Erythroblast (primary cell): ENCODE measurements at regions not wholly inside any gene's neighbourhood (a gene's known extent, or its start where the extent isn't known, plus 50 kb on each side); places are given as distances from the start of the nearest gene placed in this dataset.
"Not testable (repeated sequence)": the region's sequence is repeated elsewhere in the genome, so short reads cannot be mapped to it uniquely, and the experiment has no call there.

ENCODE experiments used
- DNase-seq, 2 experiments: peaks; one replicate each; lab custom pipeline; 2025; lab: John Stamatoyannopoulos, UW
- GATA1 ChIP-seq: IDR thresholded peaks from 2 replicates; pipeline ENCODE4 v1.6.1; 2011; ENCODE audit warnings: low read depth, mild to moderate bottlenecking, control low read depth, low read length, moderate library complexity
- POLR2A ChIP-seq: IDR thresholded peaks from 2 replicates; pipeline ENCODE4 v1.6.1; 2011; ENCODE audit warnings: mild to moderate bottlenecking, low read length

GRCh38 chr10:124173298-124173900, 80.0 kb upstream of the CHST15 start:
- TF ChIP-seq POLR2A (no peak), GATA1 (no peak)
- no peak for DNase-seq

- TF ChIP-seq GATA1, result no peak
- no peak for TF ChIP-seq POLR2A
- DNase-seq, result no peak
Measured at GRCh38 chr10:124172181-124172916, 79.0 kb upstream of the CHST15 start.

DNA sequence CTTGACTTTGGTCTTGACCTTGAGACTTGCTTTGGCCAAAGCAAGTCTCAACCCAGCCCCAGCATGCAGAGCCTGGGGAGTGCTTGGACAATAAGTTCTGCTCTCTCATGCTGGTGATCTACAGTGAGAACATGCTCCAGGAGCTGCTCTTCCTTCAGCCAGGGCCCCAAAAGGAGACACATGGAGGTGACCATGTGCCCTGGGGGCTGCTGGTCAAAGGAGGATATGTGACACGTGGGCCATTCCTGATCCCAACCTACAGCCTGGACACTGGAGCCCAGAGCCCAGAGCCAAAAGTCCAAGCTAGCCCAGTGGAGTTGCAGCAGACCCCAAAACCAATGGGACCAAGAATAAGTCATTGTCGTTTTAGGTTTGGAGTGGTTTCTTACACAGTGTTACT, 78.2 kb upstream of the CHST15 start:
- TF ChIP-seq GATA1 (no peak), POLR2A (no peak)
- DNase-seq, result no peak

- no peak for TF ChIP-seq POLR2A
- no peak for TF ChIP-seq GATA1
- DNase-seq, result no peak
Measured at GRCh38 chr10:124170631-124171030, 77.2 kb upstream of the CHST15 start.

- DNase-seq, result no peak
- TF ChIP-seq POLR2A (no peak), GATA1 (no peak)
Measured at GRCh38 chr10:124168991-124169802, 75.8 kb upstream of the CHST15 start.

DNA sequence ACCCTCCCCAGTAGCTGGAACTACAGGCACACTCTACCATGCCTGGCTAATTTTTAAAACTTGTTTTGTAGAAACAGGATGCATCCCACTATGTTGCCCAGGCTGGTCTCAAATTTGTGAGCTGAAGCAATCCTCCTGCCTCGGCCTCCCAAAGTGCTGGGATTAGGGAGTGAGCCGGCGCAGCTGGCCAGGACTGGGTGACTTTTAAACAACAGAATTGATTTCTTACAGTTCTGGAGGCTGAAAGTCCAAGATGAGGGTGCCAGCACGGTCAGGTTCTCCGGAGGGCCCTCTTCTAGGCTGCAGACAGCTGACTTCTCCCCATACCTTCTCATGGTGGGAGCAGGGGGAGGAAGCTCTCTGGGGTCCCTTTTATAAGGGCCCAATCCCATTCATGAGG, 75.2 kb upstream of the CHST15 start:
- DNase-seq, result no peak
- TF ChIP-seq POLR2A, result no peak

DNA sequence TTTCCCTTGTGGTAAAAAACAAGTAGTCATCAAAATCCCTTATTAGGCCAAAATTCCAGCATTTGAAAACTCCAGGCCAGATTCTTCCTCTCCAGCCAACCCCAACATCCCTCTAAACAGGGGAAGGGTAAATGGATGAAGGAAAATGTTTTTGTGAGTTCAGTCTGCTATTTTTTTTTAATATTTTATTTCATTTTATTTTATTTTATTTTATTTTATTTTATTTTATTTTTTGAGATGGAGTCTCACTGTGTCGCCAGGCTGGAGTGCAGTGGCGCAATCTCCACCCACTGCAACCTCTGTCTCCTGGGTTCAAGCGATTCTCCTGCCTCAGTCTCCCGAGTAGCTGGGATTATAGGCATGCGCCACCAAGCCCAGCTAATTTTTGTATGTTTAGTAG, 74.5 kb upstream of the CHST15 start:
- not testable (repeated sequence) for DNase-seq

DNA sequence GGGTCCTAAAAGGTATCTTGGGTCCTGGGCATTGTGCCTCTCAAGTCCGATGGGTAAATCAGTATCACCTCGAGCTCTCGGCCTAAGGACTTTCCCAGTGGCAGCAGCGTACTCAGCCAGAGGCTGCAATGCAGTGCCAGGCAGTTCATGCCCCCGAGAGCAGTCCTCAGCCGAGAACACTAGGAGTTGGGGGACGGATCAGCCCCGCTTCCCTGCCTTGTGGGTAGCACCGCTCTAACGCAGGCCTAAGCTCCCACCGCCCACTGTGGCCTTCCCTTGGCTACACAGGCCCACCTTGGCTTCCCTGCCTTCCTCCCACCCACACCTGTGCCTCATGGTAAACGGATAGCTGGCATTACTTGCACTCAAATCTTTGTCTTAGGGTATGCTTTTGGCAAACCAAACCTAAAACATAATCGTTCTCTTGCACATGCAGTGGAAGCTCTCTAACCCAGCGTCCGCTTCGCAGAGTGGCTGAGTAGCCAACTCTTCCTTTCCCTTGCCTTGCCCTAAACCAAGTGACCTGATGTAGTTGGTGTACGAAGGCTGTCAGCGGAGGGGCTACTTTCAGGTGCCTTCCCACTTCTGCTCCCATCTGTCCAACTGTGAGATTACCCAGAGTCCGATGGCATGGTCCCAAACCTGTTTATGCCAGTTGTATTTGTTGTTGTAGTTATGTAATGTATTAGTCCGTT, 73.2 kb upstream of the CHST15 start:
- DNase-seq, result no peak
- TF ChIP-seq POLR2A (no peak), GATA1 (no peak)

DNA sequence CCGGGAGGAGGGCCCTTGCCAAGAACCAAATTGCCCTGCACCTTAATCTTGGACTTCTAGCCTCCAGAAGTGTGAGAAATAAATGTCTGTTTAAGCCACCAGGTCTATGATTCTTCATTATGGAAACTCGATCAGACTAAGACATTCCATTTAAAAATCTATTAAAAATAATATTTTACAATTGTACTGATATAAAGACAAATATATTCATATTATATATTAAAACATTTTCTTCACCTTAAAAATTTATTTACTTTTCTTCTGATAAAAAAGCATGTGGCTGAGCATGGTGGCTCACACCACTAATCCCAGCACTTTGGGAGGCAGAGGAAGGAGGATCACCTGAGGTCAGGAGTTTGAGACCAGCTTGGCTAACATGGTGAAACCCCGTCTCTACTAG, 72.4 kb upstream of the CHST15 start:
- DNase-seq, result no peak
- no peak for TF ChIP-seq GATA1
- TF ChIP-seq POLR2A, result no peak

GRCh38 chr10:124165311-124165710, 71.9 kb upstream of the CHST15 start:
- TF ChIP-seq POLR2A (no peak), GATA1 (no peak)

GRCh38 chr10:124164264-124164663, 70.9 kb upstream of the CHST15 start:
- no peak for DNase-seq

More at GRCh38 chr10:124165311-124165710, 71.9 kb upstream of the CHST15 start:
- no peak for DNase-seq

DNA sequence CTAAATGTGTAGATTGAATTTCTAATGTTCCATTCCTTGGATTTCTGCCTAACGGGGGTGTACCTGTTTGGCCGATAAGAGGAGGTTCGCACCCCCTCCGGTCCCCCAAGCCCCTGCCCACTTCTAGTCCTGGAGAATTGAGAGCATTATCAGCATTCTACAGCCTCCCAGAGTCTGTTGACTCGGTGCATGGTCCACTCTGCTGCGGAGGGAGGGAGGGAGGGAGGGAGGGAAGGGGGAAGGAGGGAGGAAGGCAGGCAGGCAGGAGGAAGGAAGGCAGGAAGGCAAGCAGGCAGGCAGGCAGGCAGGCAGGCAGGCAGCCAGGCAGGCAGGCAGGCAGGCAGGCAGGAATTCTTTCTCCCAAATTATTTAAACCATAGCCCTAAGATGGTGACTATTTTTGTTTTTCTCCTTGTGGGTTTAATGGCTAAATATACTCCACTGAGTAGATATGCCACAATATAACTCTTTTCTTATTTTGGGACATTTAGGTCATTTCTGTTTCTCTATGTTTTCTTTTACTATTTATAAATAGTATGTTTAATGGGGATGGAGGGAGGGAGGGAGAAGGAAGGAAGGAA, 69.5 kb upstream of the CHST15 start:
- no peak for TF ChIP-seq POLR2A
- no peak for TF ChIP-seq GATA1
- no peak for DNase-seq

More at GRCh38 chr10:124164264-124164663, 70.9 kb upstream of the CHST15 start:
- TF ChIP-seq GATA1, result no peak
- TF ChIP-seq POLR2A, result no peak

DNA sequence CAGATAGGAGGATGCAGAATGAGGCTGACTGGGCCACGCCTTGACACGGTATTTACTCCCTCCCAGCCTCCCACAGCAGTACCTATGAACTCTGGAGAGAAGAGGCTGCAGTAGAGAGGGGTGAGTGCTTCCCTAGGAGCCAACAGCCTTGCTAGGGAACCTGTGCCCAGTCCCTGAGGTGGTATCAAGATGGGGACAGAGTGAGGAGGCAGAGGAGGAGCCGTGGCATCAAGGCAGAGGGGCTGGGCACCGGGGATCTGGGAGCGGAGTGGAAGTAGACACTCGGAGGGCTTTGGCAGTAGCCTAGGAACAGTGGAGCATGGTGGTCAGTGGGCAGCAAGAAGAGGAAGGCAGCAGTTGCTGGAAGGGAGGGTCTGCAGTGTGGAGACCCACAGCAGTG, 68.7 kb upstream of the CHST15 start:
- DNase-seq, result no peak
- no peak for TF ChIP-seq GATA1
- TF ChIP-seq POLR2A, result no peak
